HCT116 (cell line): ENCODE measurements at regions not wholly inside any gene's neighbourhood (a gene's known extent, or its start where the extent isn't known, plus 50 kb on each side); places are given as distances from the start of the nearest gene placed in this dataset.
A peak's percentile ranks its signal among the peaks of the same experiment; 100 is the strongest.

Source experiments
- ATAC-seq: fragments of 200-7000 bp; cut with Tn5 transposase; 2 replicates; pipeline ENCODE4 v1.9.1; 2020; ENCODE audit warnings: mild to moderate bottlenecking, moderate library complexity
- BruUV-seq: library from RNA; stranded (reverse); fragments of 400-500 nt; replicated peaks from 2 replicates; lab custom pipeline; 2021; lab: Mats Ljungman, UMichigan
- CTCF ChIA-PET: fragments of 300-600 bp; sonication (Branson Sonifier 250); formaldehyde crosslinking; loops from one replicate; lab custom pipeline; 2021; ENCODE audit warnings: antibody characterized with exemption; lab: Charles Lee
- POLR2A ChIA-PET: fragments of 300-600, 350-600 bp; sonication (Branson Sonifier 250); formaldehyde crosslinking; loops from one replicate; lab custom pipeline; 2021; ENCODE audit warnings: antibody characterized with exemption; lab: Charles Lee
- RAD21 ChIA-PET, 2 experiments: fragments of 300-600 bp; sonication (Branson Sonifier 250); formaldehyde crosslinking; loops; one replicate each; lab custom pipeline; 2023; ENCODE audit warnings: low total read pairs in 2 of 2; ENCODE audit not compliant: uncharacterized antibody in 2 of 2, unreplicated experiment in 2 of 2, low non-redundant PET in 1 of 2; lab: Charles Lee
- DNase-seq: peaks from one replicate; pipeline ENCODE4 v3.0.0-alpha.2; 2010; ENCODE audit warnings: low read depth, low spot score
- H2AFZ ChIP-seq: fragments of 200-600 bp; shearing (Covaris generic), sonication (generic); 2 replicates; pipeline ENCODE4 v1.6.1; 2017; ENCODE audit warnings: low read depth, mixed run types, mixed read lengths, antibody characterized with exemption, low read length; ENCODE audit not compliant: poor library complexity, severe bottlenecking
- H3K27ac ChIP-seq: 2 replicates; pipeline ENCODE4 v1.5.1; 2012; ENCODE audit warnings: low read depth, low read length
- H3K27me3 ChIP-seq: fragments of 200-600 bp; sonication (generic); 2 replicates; pipeline ENCODE4 v1.6.1; 2016; ENCODE audit warnings: mixed run types, low read length, mixed read lengths; ENCODE audit not compliant: insufficient read depth
- H3K36me3 ChIP-seq, 2 experiments: fragments of 200-500 bp in 1 of 2; fragments of 200-600 bp in 1 of 2; sonication (Bioruptor generic) in 1 of 2; sonication (generic) in 1 of 2; 2 replicates each; pipeline versions ENCODE4 v1.5.1 to v1.6.1; 2014 to 2016; ENCODE audit warnings: low read length in 2 of 2, inconsistent platforms in 1 of 2, mixed read lengths in 1 of 2, mixed run types in 1 of 2; ENCODE audit not compliant: insufficient read depth in 2 of 2, control insufficient read depth in 1 of 2
- H3K4me1 ChIP-seq, 2 experiments: fragments of 200-600 bp in 1 of 2; sonication (generic) in 1 of 2; 2 replicates each; pipeline versions ENCODE4 v1.5.1 to v1.6.1; 2012 to 2017; ENCODE audit warnings: low read length in 2 of 2, inconsistent platforms in 1 of 2, mild to moderate bottlenecking in 1 of 2, mixed read lengths in 1 of 2, mixed run types in 1 of 2, moderate library complexity in 1 of 2; ENCODE audit not compliant: insufficient read depth in 2 of 2, control insufficient read depth in 1 of 2
- H3K4me2 ChIP-seq: fragments of 200-600 bp; sonication (generic); 2 replicates; pipeline ENCODE4 v1.6.1; 2017; ENCODE audit warnings: mixed run types, low read length, mixed read lengths
- H3K4me3 ChIP-seq, 2 experiments: fragments of 200-600 bp in 1 of 2; sonication (generic) in 1 of 2; replicated peaks in 1 of 2; 2 replicates each; pipeline ENCODE4 v1.5.1; 2011 to 2016; ENCODE audit warnings: low read length in 2 of 2, control low read depth in 1 of 2, low read depth in 1 of 2, mild to moderate bottlenecking in 1 of 2, mixed read lengths in 1 of 2, mixed run types in 1 of 2
- H3K79me2 ChIP-seq: fragments of 200-600 bp; sonication (generic); 2 replicates; pipeline ENCODE4 v1.6.1; 2017; ENCODE audit warnings: mild to moderate bottlenecking, mixed run types, low read length, moderate library complexity, mixed read lengths; ENCODE audit not compliant: insufficient read depth
- H3K9ac ChIP-seq: fragments of 200-600 bp; sonication (generic); 2 replicates; pipeline ENCODE4 v1.6.1; 2016; ENCODE audit warnings: low read length, mixed read lengths
- H3K9me2 ChIP-seq: fragments of 200-600 bp; sonication (generic), shearing (Covaris generic); 2 replicates; pipeline ENCODE4 v1.6.1; 2017; ENCODE audit warnings: mixed run types, mild to moderate bottlenecking, moderate library complexity; ENCODE audit not compliant: insufficient read depth
- H3K9me3 ChIP-seq, 2 experiments: fragments of 200-500 bp in 1 of 2; fragments of 200-600 bp in 1 of 2; sonication (Bioruptor generic) in 1 of 2; sonication (generic) in 1 of 2; 2 replicates each; pipeline ENCODE4 v1.6.1; 2014 to 2017; ENCODE audit warnings: low read length in 2 of 2, mixed read lengths in 2 of 2, inconsistent platforms in 1 of 2, low read depth in 1 of 2, mild to moderate bottlenecking in 1 of 2, mixed run types in 1 of 2, moderate library complexity in 1 of 2; ENCODE audit not compliant: control insufficient read depth in 1 of 2, insufficient read depth in 1 of 2
- H4K20me1 ChIP-seq: fragments of 200-600 bp; sonication (generic), shearing (Covaris generic); 2 replicates; pipeline ENCODE4 v1.6.1; 2017; ENCODE audit warnings: mixed run types, mild to moderate bottlenecking, moderate library complexity; ENCODE audit not compliant: insufficient read depth
- POLR2A ChIP-seq: IDR thresholded peaks from 2 replicates; pipeline ENCODE4 v1.7.0; 2011; ENCODE audit warnings: borderline replicate concordance; ENCODE audit not compliant: insufficient read depth, insufficient read length; ENCODE audit errors: extremely low read depth
- YY1 ChIP-seq: IDR thresholded peaks from 2 replicates; pipeline ENCODE4 v1.6.1; 2011; ENCODE audit warnings: low read length, low read depth, moderate library complexity, mild to moderate bottlenecking; ENCODE audit not compliant: insufficient replicate concordance; ENCODE audit errors: extremely low read depth
- ZFX ChIP-seq: fragments of 450-650 bp; IDR thresholded peaks from 2 replicates; pipeline ENCODE4 v1.6.1; 2017
- ZNF274 ChIP-seq: fragments of 200-500 bp; sonication (Bioruptor generic); IDR thresholded peaks from 2 replicates; pipeline ENCODE4 v1.6.1; 2014; ENCODE audit warnings: mild to moderate bottlenecking, low read depth, low read length, inconsistent platforms
- intact Hi-C: fragments of 100-400 bp; cut with micrococcal nuclease; formaldehyde crosslinking; loops from 2 replicates; pipeline ENCODE4 v1.10.0; 2022
- TF ChIP-seq, protein P1 (sequence below): IDR thresholded peaks from 2 replicates; pipeline ENCODE4 v1.6.1; 2012; ENCODE audit warnings: low read depth
- TF ChIP-seq, protein P2 (sequence below): IDR thresholded peaks from 2 replicates; pipeline ENCODE4 v1.6.1; 2011; ENCODE audit warnings: mild to moderate bottlenecking, low read length, moderate library complexity; ENCODE audit not compliant: insufficient replicate concordance; ENCODE audit errors: extremely low read depth

DNA sequence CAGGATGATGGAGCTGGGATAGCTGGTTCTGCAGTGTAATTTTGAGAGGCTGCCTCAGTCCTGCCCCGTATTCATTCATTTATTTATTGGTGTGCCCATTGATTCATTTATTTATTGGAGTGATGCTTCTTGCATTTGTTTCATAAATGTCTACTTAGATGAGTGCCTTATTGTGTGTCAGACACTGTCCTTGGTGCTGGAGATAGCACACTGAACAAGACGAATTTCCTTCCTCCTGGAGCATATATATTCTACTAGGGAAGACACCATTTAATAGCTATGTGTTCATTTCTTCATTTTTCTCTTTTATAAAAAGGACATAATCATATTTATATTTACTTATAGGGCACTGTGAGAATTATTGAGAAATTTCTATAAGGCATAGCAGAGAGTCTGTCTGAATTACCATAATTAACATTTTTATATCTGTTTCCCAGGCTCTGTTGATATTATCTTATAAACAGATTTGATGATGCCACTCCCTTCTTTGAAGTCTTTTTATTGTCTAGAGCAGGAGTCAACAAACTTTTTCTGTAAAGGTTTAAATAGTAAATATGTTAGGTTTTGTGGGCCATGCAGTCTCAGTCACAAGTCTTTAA lies 433.9 kb upstream of the ZNF608 start:
- POLR2A ChIA-PET = no interaction called here

DNA sequence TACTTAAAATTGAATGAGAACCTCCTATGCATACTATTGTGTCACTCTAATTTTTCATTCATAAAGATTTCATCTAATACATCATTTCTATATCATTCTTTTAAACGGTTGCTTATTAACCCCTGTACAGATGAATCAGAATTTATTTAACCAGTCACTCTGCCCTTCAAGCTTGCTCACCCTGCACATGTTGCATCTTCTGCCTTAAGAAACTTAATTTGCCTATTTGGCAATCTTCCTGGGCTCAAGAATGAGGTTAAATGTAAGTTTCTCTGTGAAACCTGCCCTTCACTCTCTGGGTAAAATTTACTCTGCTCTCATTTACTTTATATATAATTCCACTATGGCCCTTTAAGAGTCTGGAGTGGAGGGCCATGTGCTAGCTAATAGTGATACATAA lies 434.7 kb upstream of the ZNF608 start:
- no TSS peak for BruUV-seq
- no peaks in the 10 kb centered on the region for H3K79me2 ChIP-seq
- H2AFZ ChIP-seq = no peak overlapping the region
- DNase-seq (no peak), ATAC-seq (no peak)
- intact Hi-C loops = no loop called here
- no peaks in the 10 kb centered on the region for H3K27me3 ChIP-seq
- no peak overlapping the region for H3K4me2 ChIP-seq
- CTCF ChIA-PET = no interaction called here
- no peaks in the 10 kb centered on the region for H3K36me3 ChIP-seq
- H3K9me2 ChIP-seq = no peaks in the 10 kb centered on the region
- TF ChIP-seq ZFX (no peak), YY1 (no peak), ZNF274 (no peak)
- TF ChIP-seq, protein P1, sequence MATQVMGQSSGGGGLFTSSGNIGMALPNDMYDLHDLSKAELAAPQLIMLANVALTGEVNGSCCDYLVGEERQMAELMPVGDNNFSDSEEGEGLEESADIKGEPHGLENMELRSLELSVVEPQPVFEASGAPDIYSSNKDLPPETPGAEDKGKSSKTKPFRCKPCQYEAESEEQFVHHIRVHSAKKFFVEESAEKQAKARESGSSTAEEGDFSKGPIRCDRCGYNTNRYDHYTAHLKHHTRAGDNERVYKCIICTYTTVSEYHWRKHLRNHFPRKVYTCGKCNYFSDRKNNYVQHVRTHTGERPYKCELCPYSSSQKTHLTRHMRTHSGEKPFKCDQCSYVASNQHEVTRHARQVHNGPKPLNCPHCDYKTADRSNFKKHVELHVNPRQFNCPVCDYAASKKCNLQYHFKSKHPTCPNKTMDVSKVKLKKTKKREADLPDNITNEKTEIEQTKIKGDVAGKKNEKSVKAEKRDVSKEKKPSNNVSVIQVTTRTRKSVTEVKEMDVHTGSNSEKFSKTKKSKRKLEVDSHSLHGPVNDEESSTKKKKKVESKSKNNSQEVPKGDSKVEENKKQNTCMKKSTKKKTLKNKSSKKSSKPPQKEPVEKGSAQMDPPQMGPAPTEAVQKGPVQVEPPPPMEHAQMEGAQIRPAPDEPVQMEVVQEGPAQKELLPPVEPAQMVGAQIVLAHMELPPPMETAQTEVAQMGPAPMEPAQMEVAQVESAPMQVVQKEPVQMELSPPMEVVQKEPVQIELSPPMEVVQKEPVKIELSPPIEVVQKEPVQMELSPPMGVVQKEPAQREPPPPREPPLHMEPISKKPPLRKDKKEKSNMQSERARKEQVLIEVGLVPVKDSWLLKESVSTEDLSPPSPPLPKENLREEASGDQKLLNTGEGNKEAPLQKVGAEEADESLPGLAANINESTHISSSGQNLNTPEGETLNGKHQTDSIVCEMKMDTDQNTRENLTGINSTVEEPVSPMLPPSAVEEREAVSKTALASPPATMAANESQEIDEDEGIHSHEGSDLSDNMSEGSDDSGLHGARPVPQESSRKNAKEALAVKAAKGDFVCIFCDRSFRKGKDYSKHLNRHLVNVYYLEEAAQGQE = no peak
- TF ChIP-seq, protein P2, sequence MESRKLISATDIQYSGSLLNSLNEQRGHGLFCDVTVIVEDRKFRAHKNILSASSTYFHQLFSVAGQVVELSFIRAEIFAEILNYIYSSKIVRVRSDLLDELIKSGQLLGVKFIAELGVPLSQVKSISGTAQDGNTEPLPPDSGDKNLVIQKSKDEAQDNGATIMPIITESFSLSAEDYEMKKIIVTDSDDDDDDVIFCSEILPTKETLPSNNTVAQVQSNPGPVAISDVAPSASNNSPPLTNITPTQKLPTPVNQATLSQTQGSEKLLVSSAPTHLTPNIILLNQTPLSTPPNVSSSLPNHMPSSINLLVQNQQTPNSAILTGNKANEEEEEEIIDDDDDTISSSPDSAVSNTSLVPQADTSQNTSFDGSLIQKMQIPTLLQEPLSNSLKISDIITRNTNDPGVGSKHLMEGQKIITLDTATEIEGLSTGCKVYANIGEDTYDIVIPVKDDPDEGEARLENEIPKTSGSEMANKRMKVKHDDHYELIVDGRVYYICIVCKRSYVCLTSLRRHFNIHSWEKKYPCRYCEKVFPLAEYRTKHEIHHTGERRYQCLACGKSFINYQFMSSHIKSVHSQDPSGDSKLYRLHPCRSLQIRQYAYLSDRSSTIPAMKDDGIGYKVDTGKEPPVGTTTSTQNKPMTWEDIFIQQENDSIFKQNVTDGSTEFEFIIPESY = no peak
- RAD21 ChIA-PET = no interaction called here
- no peaks in the 10 kb centered on the region for H3K9me3 ChIP-seq
- POLR2A ChIA-PET = no interaction called here
- no peak overlapping the region for H3K9ac ChIP-seq
- H3K4me3 ChIP-seq = no peak overlapping the region
- no peaks in the 10 kb centered on the region for H4K20me1 ChIP-seq
- no peak overlapping the region for H3K27ac ChIP-seq
- no peaks in the 10 kb centered on the region for H3K4me1 ChIP-seq

More for the DNA sequence above, 433.9 kb upstream of the ZNF608 start:
- H4K20me1 ChIP-seq = no peaks in the 10 kb centered on the region
- H3K9ac ChIP-seq = no peak overlapping the region
- H3K4me2 ChIP-seq = no peak overlapping the region
- no peak overlapping the region for H2AFZ ChIP-seq
- DNase-seq = no peak
- no peaks in the 10 kb centered on the region for H3K79me2 ChIP-seq
- TF ChIP-seq, protein P1 = peak; percentile 58
- no peak for TF ChIP-seq POLR2A
- TF ChIP-seq, all 23 proteins: peak for 1
- ChIA-PET RAD21 (no interaction called here), CTCF (no interaction called here)
- no peaks in the 10 kb centered on the region for H3K9me3 ChIP-seq
- intact Hi-C loops = no loop called here
- ATAC-seq = no peak
- no peaks in the 10 kb centered on the region for H3K9me2 ChIP-seq
- no TSS peak for BruUV-seq
- H3K36me3 ChIP-seq = no peaks in the 10 kb centered on the region
- H3K4me3 ChIP-seq = no peak overlapping the region
- no peaks in the 10 kb centered on the region for H3K4me1 ChIP-seq
- no peaks in the 10 kb centered on the region for H3K27me3 ChIP-seq
- H3K27ac ChIP-seq = no peak overlapping the region
